H9 (cell line): ENCODE measurements at regions not wholly inside any gene's neighbourhood (a gene's known extent, or its start where the extent isn't known, plus 50 kb on each side); places are given as distances from the start of the nearest gene placed in this dataset.

ENCODE experiments used
- DNase-seq: peaks from one replicate; pipeline ENCODE4 v3.0.0-alpha.2; 2017
- H2AFZ ChIP-seq: one replicate; pipeline ENCODE4 v1.6.1; 2013; ENCODE audit warnings: mild to moderate bottlenecking, low read length, control low read depth, moderate library complexity
- H2AK5ac ChIP-seq: 2 replicates; pipeline ENCODE4 v1.6.1; 2013; ENCODE audit warnings: low read length, control low read depth, mixed read lengths; ENCODE audit not compliant: insufficient read length
- H2BK120ac ChIP-seq: one replicate; pipeline ENCODE4 v1.6.1; 2013; ENCODE audit warnings: low read depth, mild to moderate bottlenecking, low read length, control low read depth, inconsistent platforms; ENCODE audit not compliant: poor library complexity, severe bottlenecking
- H2BK12ac ChIP-seq: 2 replicates; pipeline ENCODE4 v1.6.1; 2013; ENCODE audit warnings: low read length, control low read depth, mixed read lengths, low read depth; ENCODE audit not compliant: insufficient read length
- H2BK15ac ChIP-seq: 2 replicates; pipeline ENCODE4 v1.6.1; 2013; ENCODE audit warnings: low read depth, low read length, control low read depth
- H2BK20ac ChIP-seq: one replicate; pipeline ENCODE4 v1.6.1; 2013; ENCODE audit warnings: low read depth, mild to moderate bottlenecking, low read length, control low read depth, inconsistent platforms; ENCODE audit not compliant: poor library complexity, severe bottlenecking
- H2BK5ac ChIP-seq: 2 replicates; pipeline ENCODE4 v1.6.1; 2013; ENCODE audit warnings: low read length, control low read depth, mixed read lengths; ENCODE audit not compliant: insufficient read length
- H3K14ac ChIP-seq: 2 replicates; pipeline ENCODE4 v1.6.1; 2013; ENCODE audit warnings: low read length, control low read depth; ENCODE audit not compliant: insufficient read depth
- H3K18ac ChIP-seq: 2 replicates; pipeline ENCODE4 v1.6.1; 2013; ENCODE audit warnings: low read depth, mild to moderate bottlenecking, mixed read lengths, low read length, control low read depth; ENCODE audit not compliant: insufficient read length
- H3K23ac ChIP-seq: 2 replicates; pipeline ENCODE4 v1.6.1; 2013; ENCODE audit warnings: low read length, control low read depth, mixed read lengths, low read depth; ENCODE audit not compliant: insufficient read length
- H3K23me2 ChIP-seq: 2 replicates; pipeline ENCODE4 v1.6.1; 2013; ENCODE audit warnings: low read depth, mild to moderate bottlenecking, mixed read lengths, low read length, control low read depth; ENCODE audit not compliant: insufficient read length, poor library complexity, severe bottlenecking
- H3K27ac ChIP-seq: 2 replicates; pipeline ENCODE4 v1.5.1; 2013; ENCODE audit warnings: low read length, control low read depth, mixed read lengths, low read depth; ENCODE audit not compliant: insufficient read length
- H3K27me3 ChIP-seq: 2 replicates; pipeline ENCODE4 v1.6.1; 2013; ENCODE audit warnings: low read length, control low read depth, inconsistent platforms; ENCODE audit not compliant: insufficient read depth
- H3K4ac ChIP-seq: 2 replicates; pipeline ENCODE4 v1.6.1; 2013; ENCODE audit warnings: low read depth, mild to moderate bottlenecking, control low read depth, inconsistent platforms, low read length, moderate library complexity
- H3K4me1 ChIP-seq: 2 replicates; pipeline ENCODE4 v1.6.1; 2013; ENCODE audit warnings: low read length, control low read depth, inconsistent platforms; ENCODE audit not compliant: insufficient read depth
- H3K4me2 ChIP-seq: 2 replicates; pipeline ENCODE4 v1.6.1; 2013; ENCODE audit warnings: low read length, control low read depth, mixed read lengths; ENCODE audit not compliant: insufficient read length, insufficient read depth
- H3K56ac ChIP-seq: 2 replicates; pipeline ENCODE4 v1.6.1; 2013; ENCODE audit warnings: low read depth, mild to moderate bottlenecking, mixed read lengths, low read length, control low read depth; ENCODE audit not compliant: insufficient read length
- H3K79me1 ChIP-seq: 2 replicates; pipeline ENCODE4 v1.6.1; 2013; ENCODE audit warnings: low read depth, mild to moderate bottlenecking, moderate library complexity, low read length, control low read depth, inconsistent platforms; ENCODE audit not compliant: insufficient read depth, poor library complexity, severe bottlenecking
- H3K79me2 ChIP-seq: 2 replicates; pipeline ENCODE4 v1.6.1; 2013; ENCODE audit warnings: low read length, control low read depth, inconsistent platforms; ENCODE audit not compliant: insufficient read depth
- H3K9ac ChIP-seq: 2 replicates; pipeline ENCODE4 v1.6.1; 2013; ENCODE audit warnings: low read length, control low read depth, mixed read lengths; ENCODE audit not compliant: insufficient read length; ENCODE audit errors: extremely low read depth
- H3K9me3 ChIP-seq: one replicate; pipeline ENCODE4 v1.6.1; 2013; ENCODE audit warnings: low read depth, low read length, inconsistent platforms; ENCODE audit not compliant: control insufficient read depth
- H3T11ph ChIP-seq: one replicate; pipeline ENCODE4 v1.6.1; 2013; ENCODE audit warnings: mild to moderate bottlenecking, low read length, control low read depth, inconsistent platforms
- H4K20me1 ChIP-seq: one replicate; pipeline ENCODE4 v1.6.1; 2013; ENCODE audit not compliant: control insufficient read depth, insufficient read length, insufficient read depth
- H4K5ac ChIP-seq: 2 replicates; pipeline ENCODE4 v1.6.1; 2013; ENCODE audit warnings: low read depth, mild to moderate bottlenecking, mixed read lengths, low read length, control low read depth; ENCODE audit not compliant: insufficient read length
- H4K8ac ChIP-seq: replicated peaks from 2 replicates; pipeline ENCODE4 v1.6.1; 2013; ENCODE audit warnings: low read length, control low read depth, mixed read lengths, low read depth; ENCODE audit not compliant: insufficient read length
- H4K91ac ChIP-seq: 2 replicates; pipeline ENCODE4 v1.6.1; 2013; ENCODE audit warnings: low read depth, mild to moderate bottlenecking, moderate library complexity, mixed read lengths, low read length, control low read depth; ENCODE audit not compliant: insufficient read length
- H3K27ac Mint-ChIP-seq, 3 experiments: 2 replicates in 2 of 3; 3 replicates in 1 of 3; pipeline ENCODE4 v1.8.0; 2020 to 2021; ENCODE audit warnings: mixed read lengths in 3 of 3, mild to moderate bottlenecking in 1 of 3, moderate library complexity in 1 of 3
- H3K27me3 Mint-ChIP-seq: 2 replicates; pipeline ENCODE4 v1.8.0; 2021; ENCODE audit warnings: low read depth, mild to moderate bottlenecking, moderate library complexity, mixed read lengths
- H3K36me3 Mint-ChIP-seq, 3 experiments: 2 replicates in 2 of 3; 3 replicates in 1 of 3; pipeline ENCODE4 v1.8.0; 2020 to 2021; ENCODE audit warnings: low read depth in 3 of 3, mixed read lengths in 3 of 3; ENCODE audit not compliant: insufficient read depth in 1 of 3
- H3K4me1 Mint-ChIP-seq, 2 experiments: 2 replicates each; pipeline ENCODE4 v1.8.0; 2020; ENCODE audit warnings: mixed read lengths in 2 of 2
- H3K4me3 Mint-ChIP-seq, 2 experiments: 2 replicates in 1 of 2; 3 replicates in 1 of 2; pipeline ENCODE4 v1.8.0; 2020 to 2021; ENCODE audit warnings: mild to moderate bottlenecking in 2 of 2, mixed read lengths in 2 of 2, moderate library complexity in 1 of 2
- H3K9me3 Mint-ChIP-seq, 2 experiments: 2 replicates in 1 of 2; 3 replicates in 1 of 2; pipeline ENCODE4 v1.8.0; 2020; ENCODE audit warnings: mild to moderate bottlenecking in 2 of 2, mixed read lengths in 2 of 2, moderate library complexity in 1 of 2
- WGBS: extraction: QIAGEN DNeasy Blood & Tissue Kit; methylation state at CpG from one replicate; pipeline ENCODE4 v1.1.7; 2013; ENCODE audit warnings: missing lambda C conversion rate, low lambda C conversion rate, mixed read lengths; ENCODE audit not compliant: insufficient read length; ENCODE audit errors: extremely low coverage; 5-methylcytosine and 5-hydroxymethylcytosine counted together
- TF ChIP-seq, protein P1 (sequence below): fragments of 200-600 bp; sonication (generic); conservative IDR thresholded peaks from 3 replicates; pipeline ENCODE4 v1.8.0; 2021; ENCODE audit warnings: antibody characterized with exemption, mild to moderate bottlenecking

DNA sequence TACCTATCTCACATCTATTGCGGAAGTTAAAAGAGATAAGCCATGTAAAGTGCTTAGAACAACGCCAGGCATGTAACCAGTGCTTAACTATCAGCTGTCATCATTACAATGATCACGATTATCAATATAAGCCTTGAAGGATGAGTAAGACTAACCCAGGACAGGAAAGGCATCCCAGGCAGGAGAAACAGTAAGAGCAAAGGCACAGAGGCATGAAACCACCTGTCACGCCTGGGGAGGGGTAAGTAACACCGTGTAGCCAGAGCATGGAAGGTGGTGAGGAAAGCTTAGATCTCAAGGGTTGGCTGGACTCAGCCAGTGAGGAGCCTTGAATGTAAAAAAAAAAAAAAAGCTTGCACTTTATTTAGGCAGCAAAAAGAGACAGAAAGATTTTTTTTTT, 71.7 kb upstream of the NOCT start:
- H3K56ac ChIP-seq, result no peak overlapping the region
- H4K8ac ChIP-seq, result no peak overlapping the region
- no peak overlapping the region for H2BK120ac ChIP-seq
- no peak overlapping the region for H3K27ac ChIP-seq
- H3K9me3 ChIP-seq, result no peaks in the 10 kb centered on the region
- TF ChIP-seq, protein P1, sequence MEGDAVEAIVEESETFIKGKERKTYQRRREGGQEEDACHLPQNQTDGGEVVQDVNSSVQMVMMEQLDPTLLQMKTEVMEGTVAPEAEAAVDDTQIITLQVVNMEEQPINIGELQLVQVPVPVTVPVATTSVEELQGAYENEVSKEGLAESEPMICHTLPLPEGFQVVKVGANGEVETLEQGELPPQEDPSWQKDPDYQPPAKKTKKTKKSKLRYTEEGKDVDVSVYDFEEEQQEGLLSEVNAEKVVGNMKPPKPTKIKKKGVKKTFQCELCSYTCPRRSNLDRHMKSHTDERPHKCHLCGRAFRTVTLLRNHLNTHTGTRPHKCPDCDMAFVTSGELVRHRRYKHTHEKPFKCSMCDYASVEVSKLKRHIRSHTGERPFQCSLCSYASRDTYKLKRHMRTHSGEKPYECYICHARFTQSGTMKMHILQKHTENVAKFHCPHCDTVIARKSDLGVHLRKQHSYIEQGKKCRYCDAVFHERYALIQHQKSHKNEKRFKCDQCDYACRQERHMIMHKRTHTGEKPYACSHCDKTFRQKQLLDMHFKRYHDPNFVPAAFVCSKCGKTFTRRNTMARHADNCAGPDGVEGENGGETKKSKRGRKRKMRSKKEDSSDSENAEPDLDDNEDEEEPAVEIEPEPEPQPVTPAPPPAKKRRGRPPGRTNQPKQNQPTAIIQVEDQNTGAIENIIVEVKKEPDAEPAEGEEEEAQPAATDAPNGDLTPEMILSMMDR, result no peak
- H3K23me2 ChIP-seq, result no peaks in the 10 kb centered on the region
- Mint-ChIP-seq H3K9me3 (no peaks in the 10 kb centered on the region), H3K27me3 (no peaks in the 10 kb centered on the region), H3K4me3 (no peak overlapping the region), H3K27ac (peak overlapping the region in 1 of 3 experiments; percentile 12; a peak in 1 of 7 replicates), H3K36me3 (no peaks in the 10 kb centered on the region), H3K4me1 (peaks cover 0 to under 1% of the 10 kb centered on the region in 2 experiments; a peak in 1 of 4 replicates)
- no peak overlapping the region for H3K9ac ChIP-seq
- no peaks in the 10 kb centered on the region for H3K27me3 ChIP-seq
- H2BK20ac ChIP-seq, result no peak overlapping the region
- DNase-seq, result no peak
- H4K5ac ChIP-seq, result no peak overlapping the region
- no peak overlapping the region for H3K18ac ChIP-seq
- no peak overlapping the region for H2BK15ac ChIP-seq
- no peak overlapping the region for H2AFZ ChIP-seq
- no peak overlapping the region for H2BK5ac ChIP-seq
- no peak overlapping the region for H3K14ac ChIP-seq
- H3T11ph ChIP-seq, result no peak overlapping the region
- H3K79me2 ChIP-seq, result no peaks in the 10 kb centered on the region
- no peak overlapping the region for H2AK5ac ChIP-seq
- WGBS, result no CpG with 5 or more reads among the region's 5 CpGs
- H3K23ac ChIP-seq, result no peak overlapping the region
- no peaks in the 10 kb centered on the region for H3K79me1 ChIP-seq
- H3K4me1 ChIP-seq, result no peaks in the 10 kb centered on the region
- H2BK12ac ChIP-seq, result no peak overlapping the region
- H3K4ac ChIP-seq, result no peak overlapping the region
- no peak overlapping the region for H3K4me2 ChIP-seq
- H4K20me1 ChIP-seq, result no peaks in the 10 kb centered on the region
- H4K91ac ChIP-seq, result no peak overlapping the region
